Body of pancreas (tissue), 4 donors: ENCODE measurements at regions not wholly inside any gene's neighbourhood (a gene's known extent, or its start where the extent isn't known, plus 50 kb on each side); places are given as distances from the start of the nearest gene placed in this dataset.

ENCODE experiments used
- ATAC-seq: fragments of 150-250 bp; one replicate; pipeline ENCODE4 v1.9.1; 2016
- DNase-seq, 4 donors: peaks; one replicate each; pipeline ENCODE4 v3.0.0-alpha.2; 2019
- H3K27ac ChIP-seq, 4 donors: fragments of 200-600 bp; sonication (generic); 1 replicate in 3 of 4; 2 replicates in 1 of 4; pipeline versions ENCODE4 v1.5.1 to v1.6.1; 2016 to 2019; ENCODE audit warnings: mild to moderate bottlenecking in 1 of 4, mixed read lengths in 1 of 4, moderate library complexity in 1 of 4
- H3K27me3 ChIP-seq, 2 donors: fragments of 200-600 bp; sonication (generic); one replicate each; pipeline ENCODE4 v1.6.0; 2016; ENCODE audit warnings: mild to moderate bottlenecking in 1 of 2
- H3K36me3 ChIP-seq, 2 donors: fragments of 200-600 bp; sonication (generic); replicated peaks in 1 of 2; 2 replicates each; pipeline ENCODE4 v1.5.1; 2016; ENCODE audit warnings: low read depth in 2 of 2; ENCODE audit not compliant: insufficient read depth in 1 of 2
- H3K4me1 ChIP-seq: fragments of 200-600 bp; sonication (generic); one replicate; pipeline ENCODE4 v1.6.0; 2016
- H3K4me3 ChIP-seq, 2 donors: fragments of 200-600 bp; sonication (generic); 1 replicate in 1 of 2; 2 replicates in 1 of 2; pipeline ENCODE4 v1.5.1; 2016 to 2019
- H3K9me3 ChIP-seq, 3 donors: fragments of 200-600 bp; sonication (generic); 1 replicate in 2 of 3; 2 replicates in 1 of 3; pipeline ENCODE4 v1.5.1; 2016
- POLR2A ChIP-seq, 3 donors: fragments of 450-650 bp; IDR thresholded peaks; one replicate each; pipeline ENCODE4 v1.6.1; 2016; ENCODE audit warnings: antibody characterized with exemption in 3 of 3, mild to moderate bottlenecking in 2 of 3
- WGBS, 2 donors: methylation state at CpG; one replicate each; pipeline ENCODE4 v1.1.5; 2017; 5-methylcytosine and 5-hydroxymethylcytosine counted together
- intact Hi-C: fragments of 100-400 bp; cut with DNase I; formaldehyde crosslinking; loops from one replicate; pipeline ENCODE4 v1.15.1; 2023
- TF ChIP-seq, protein P1 (sequence below), 7 experiments: fragments of 450-650 bp in 4 of 7; fragments of 200-600 bp in 3 of 7; sonication (generic) in 3 of 7; IDR thresholded peaks; one replicate each; pipeline ENCODE4 v1.5.1; 2016 to 2019; ENCODE audit warnings: antibody characterized with exemption in 7 of 7

DNA sequence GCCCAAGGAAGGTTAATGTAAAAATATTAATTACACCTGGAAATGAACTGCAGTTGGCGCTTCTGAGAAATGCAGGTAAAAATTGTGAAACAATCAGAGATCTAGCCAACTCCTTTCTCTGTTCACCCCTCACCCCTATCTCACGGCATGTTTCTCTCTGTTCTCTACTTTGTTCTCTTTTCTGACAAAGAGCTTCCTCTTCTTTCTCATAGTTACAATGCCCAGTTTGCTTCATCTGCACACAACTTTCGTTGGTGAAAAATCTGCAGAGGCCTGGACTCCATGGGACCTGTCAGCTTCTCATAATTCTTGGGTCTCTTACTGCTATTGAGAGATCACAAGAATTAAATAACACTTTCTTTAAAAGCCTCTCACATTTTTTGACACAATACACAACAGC lies 212.9 kb upstream of the LRRN1 start:
- no peaks in the 10 kb centered on the region for H3K36me3 ChIP-seq
- TF ChIP-seq, protein P1, sequence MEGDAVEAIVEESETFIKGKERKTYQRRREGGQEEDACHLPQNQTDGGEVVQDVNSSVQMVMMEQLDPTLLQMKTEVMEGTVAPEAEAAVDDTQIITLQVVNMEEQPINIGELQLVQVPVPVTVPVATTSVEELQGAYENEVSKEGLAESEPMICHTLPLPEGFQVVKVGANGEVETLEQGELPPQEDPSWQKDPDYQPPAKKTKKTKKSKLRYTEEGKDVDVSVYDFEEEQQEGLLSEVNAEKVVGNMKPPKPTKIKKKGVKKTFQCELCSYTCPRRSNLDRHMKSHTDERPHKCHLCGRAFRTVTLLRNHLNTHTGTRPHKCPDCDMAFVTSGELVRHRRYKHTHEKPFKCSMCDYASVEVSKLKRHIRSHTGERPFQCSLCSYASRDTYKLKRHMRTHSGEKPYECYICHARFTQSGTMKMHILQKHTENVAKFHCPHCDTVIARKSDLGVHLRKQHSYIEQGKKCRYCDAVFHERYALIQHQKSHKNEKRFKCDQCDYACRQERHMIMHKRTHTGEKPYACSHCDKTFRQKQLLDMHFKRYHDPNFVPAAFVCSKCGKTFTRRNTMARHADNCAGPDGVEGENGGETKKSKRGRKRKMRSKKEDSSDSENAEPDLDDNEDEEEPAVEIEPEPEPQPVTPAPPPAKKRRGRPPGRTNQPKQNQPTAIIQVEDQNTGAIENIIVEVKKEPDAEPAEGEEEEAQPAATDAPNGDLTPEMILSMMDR (IDR thresholded peaks at IDR 0.05) = no peak
- no peak for TF ChIP-seq POLR2A (IDR thresholded peaks at IDR 0.05)
- H3K9me3 ChIP-seq = no peaks in the 10 kb centered on the region
- ATAC-seq (no peak), DNase-seq (no peak)
- no peaks in the 10 kb centered on the region for H3K27me3 ChIP-seq
- no peak overlapping the region for H3K4me3 ChIP-seq
- intact Hi-C loops = no loop called here
- no peaks in the 10 kb centered on the region for H3K4me1 ChIP-seq
- H3K27ac ChIP-seq = no peak overlapping the region
- 75 to 85% methylated on average over 3 of the region's 3 CpGs for WGBS, 2 donors

DNA sequence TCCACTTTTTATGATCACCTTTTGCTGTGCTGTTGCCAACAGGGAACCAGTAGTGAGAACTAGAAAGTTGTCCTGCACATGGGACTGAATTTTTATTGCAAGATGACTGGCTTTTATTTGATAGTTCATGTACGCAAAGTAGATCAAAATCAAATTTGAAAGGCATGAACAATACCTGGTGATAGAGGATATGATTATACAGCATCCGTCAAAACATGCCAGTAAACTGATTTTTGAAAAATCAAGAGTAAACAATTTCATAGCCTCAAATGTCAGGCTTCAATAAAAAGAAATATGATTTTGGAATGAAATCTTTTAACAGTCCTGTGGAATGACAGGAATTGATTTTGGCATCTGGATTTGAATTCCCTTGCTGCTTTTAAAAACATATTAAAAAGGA lies 219.6 kb upstream of the LRRN1 start:
- no peak for ATAC-seq
- 73 to 79% methylated on average over 2 of the region's 2 CpGs for WGBS, 2 donors
- Histone ChIP-seq H3K4me3 (no peak overlapping the region), H3K36me3 (no peaks in the 10 kb centered on the region), H3K9me3 (no peaks in the 10 kb centered on the region), H3K27me3 (no peaks in the 10 kb centered on the region), H3K27ac (no peak overlapping the region), H3K4me1 (no peaks in the 10 kb centered on the region)
- no peak for DNase-seq
- intact Hi-C loops = no loop called here
- no peak for TF ChIP-seq POLR2A (IDR thresholded peaks at IDR 0.05)
- TF ChIP-seq, protein P1 (IDR thresholded peaks at IDR 0.05) = no peak

DNA sequence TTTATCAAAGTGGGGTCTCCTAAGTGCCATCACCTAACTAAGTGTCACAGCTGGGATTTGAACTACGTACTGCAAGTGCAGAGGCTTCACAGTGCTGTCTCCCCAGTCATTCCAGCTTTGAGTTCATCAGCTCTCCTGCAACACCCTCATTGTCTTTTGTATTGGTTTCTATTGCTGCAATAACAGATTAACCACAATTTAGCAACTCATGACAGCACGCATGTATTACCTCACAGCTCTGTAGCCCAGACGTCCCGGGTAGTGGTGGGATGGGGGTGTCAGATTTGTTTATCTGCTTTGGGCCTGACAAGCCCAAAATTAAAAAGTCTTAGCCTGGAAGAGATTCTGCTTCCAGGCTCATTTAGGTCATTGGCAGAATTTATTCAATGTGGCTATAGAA lies 220.5 kb upstream of the LRRN1 start:
- H3K36me3 ChIP-seq = no peaks in the 10 kb centered on the region
- H3K9me3 ChIP-seq = no peaks in the 10 kb centered on the region
- H3K27ac ChIP-seq = no peak overlapping the region
- H3K27me3 ChIP-seq = no peaks in the 10 kb centered on the region
- TF ChIP-seq, protein P1 (IDR thresholded peaks at IDR 0.05) = no peak
- no peak for TF ChIP-seq POLR2A (IDR thresholded peaks at IDR 0.05)
- ATAC-seq (no peak), DNase-seq (no peak)
- WGBS, 2 donors = 55 to 84% methylated on average over 2 to 4 of the region's 4 CpGs
- H3K4me1 ChIP-seq = no peaks in the 10 kb centered on the region
- intact Hi-C loops = no loop called here
- no peak overlapping the region for H3K4me3 ChIP-seq

DNA sequence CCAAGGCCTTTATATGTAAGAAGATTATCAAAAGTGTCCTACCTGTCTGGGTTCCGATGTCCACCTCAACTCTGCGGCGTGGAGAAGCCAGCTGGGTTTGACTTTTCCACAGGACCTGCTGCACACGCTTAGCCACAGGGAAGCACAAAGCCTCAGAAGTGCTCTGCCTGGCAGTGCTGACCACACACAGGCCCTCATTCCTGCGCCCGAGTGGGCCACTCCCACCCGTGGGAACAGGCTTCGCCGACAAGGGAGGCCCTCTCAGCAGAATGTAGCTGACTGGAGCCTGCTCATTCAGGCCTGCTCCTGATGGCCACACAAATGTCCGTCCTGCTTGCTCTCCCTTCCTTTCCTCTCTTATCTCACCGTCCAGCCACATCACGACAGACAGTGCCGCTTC lies 221.4 kb upstream of the LRRN1 start:
- H3K27ac ChIP-seq = no peak overlapping the region
- H3K36me3 ChIP-seq = no peaks in the 10 kb centered on the region
- 73 to 82% methylated on average over 13 of the region's 13 CpGs for WGBS, 2 donors
- DNase-seq (no peak), ATAC-seq (no peak)
- no peaks in the 10 kb centered on the region for H3K27me3 ChIP-seq
- intact Hi-C loops = no loop called here
- H3K4me1 ChIP-seq = no peaks in the 10 kb centered on the region
- no peak overlapping the region for H3K4me3 ChIP-seq
- TF ChIP-seq POLR2A (IDR thresholded peaks at IDR 0.05) = no peak
- TF ChIP-seq, protein P1 (IDR thresholded peaks at IDR 0.05) = no peak
- H3K9me3 ChIP-seq = no peaks in the 10 kb centered on the region

DNA sequence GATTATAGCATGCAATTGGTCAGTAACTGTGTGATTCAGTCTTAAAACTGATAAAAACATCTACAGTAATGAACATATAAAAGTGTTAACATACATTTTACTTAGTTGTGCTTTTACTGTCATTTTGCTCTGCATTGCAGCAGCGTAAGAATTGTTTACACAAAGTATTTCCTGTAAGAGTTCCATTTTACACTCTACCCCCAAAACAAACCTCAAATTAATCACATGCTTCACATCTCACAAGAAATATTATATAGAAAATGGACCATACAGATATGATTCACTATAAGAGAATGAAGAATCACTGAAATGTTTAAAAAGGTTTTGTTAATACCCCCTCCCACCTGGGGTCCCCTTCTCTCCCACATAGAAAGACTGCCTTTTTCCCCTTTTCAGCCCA lies 225.9 kb upstream of the LRRN1 start:
- DNase-seq = no peak
- 69 to 74% methylated on average over 1 of the region's 1 CpG for WGBS, 2 donors
- Histone ChIP-seq H3K27ac (no peak overlapping the region), H3K4me1 (no peaks in the 10 kb centered on the region), H3K36me3 (no peaks in the 10 kb centered on the region), H3K27me3 (no peaks in the 10 kb centered on the region), H3K4me3 (no peak overlapping the region), H3K9me3 (no peaks in the 10 kb centered on the region)
- TF ChIP-seq, protein P1 (IDR thresholded peaks at IDR 0.05) = no peak
- TF ChIP-seq POLR2A (IDR thresholded peaks at IDR 0.05) = no peak
- no peak for ATAC-seq
- intact Hi-C loops = no loop called here
